GM21825 (cell line): ENCODE measurements at regions not wholly inside any gene's neighbourhood (a gene's known extent, or its start where the extent isn't known, plus 50 kb on each side); places are given as distances from the start of the nearest gene placed in this dataset.
"Not testable (repeated sequence)": the region's sequence is repeated elsewhere in the genome, so short reads cannot be mapped to it uniquely, and the experiment has no call there.

Experiments used
- ATAC-seq: cut with Tn5 transposase; IDR thresholded peaks from one replicate; pipeline ENCODE4 v1.9.1; 2021; ENCODE audit warnings: mild to moderate bottlenecking, moderate library complexity; ENCODE audit not compliant: unreplicated experiment

DNA sequence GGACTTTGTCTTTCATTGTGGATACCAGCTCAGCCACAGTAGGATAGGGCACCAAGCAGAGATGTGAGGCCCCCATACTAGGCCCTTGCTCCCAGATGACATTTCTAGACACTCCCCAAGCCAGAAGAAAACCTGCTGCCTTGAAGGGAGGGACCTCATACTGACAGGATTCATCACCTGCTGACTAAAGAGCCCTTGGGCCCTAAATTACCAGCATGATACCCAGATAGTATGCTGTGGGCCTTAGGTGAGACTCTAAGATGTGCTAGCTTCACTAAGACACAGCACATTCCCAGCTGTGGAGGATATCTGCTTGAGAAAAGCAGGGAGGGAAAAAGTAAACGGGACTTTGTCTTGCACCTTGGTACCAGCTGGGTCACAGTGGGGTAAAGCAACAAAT lies 324.0 kb downstream of the TBL1XR1 start:
- ATAC-seq = no peak

DNA sequence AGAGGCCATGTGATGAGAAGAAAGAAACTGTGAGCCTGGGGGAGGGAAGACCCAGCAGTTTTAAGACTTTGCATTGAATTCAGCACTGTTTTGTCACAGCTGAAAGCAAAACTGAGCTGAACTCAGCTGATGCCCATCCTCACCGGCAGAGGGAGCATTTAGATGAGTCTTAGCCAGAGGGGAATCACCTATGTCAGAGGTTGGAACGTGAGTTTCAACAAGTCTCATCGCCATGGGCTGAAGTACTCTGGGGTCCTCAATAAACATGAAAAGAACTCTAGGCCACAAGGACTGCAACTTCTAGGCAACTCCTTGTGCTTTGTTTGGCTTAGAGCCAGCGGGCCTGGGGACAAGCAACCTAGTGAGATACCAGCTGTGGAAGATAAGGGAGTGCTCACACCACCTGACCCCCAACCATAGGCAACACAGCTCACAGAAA lies 324.5 kb downstream of the TBL1XR1 start:
- peak; percentile 98 for ATAC-seq

DNA sequence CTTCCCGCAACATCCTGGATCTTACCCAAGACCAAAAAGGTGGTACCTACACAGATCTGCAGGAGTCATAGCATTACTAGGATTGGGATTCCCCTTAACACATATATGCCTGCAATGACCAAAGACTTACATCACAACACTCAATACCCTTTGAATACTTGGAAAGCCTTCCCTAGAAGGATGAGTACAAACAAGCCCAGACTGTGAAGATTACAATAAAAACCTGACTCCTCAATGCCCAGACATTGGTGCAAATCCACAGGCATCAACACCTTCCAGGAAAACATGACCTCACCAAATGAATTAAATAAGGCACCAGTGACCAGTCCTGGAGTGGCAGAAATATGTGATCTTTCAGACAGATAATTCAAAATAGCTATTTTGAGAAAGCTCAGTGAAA lies 326.8 kb downstream of the TBL1XR1 start:
- no peak for ATAC-seq

DNA sequence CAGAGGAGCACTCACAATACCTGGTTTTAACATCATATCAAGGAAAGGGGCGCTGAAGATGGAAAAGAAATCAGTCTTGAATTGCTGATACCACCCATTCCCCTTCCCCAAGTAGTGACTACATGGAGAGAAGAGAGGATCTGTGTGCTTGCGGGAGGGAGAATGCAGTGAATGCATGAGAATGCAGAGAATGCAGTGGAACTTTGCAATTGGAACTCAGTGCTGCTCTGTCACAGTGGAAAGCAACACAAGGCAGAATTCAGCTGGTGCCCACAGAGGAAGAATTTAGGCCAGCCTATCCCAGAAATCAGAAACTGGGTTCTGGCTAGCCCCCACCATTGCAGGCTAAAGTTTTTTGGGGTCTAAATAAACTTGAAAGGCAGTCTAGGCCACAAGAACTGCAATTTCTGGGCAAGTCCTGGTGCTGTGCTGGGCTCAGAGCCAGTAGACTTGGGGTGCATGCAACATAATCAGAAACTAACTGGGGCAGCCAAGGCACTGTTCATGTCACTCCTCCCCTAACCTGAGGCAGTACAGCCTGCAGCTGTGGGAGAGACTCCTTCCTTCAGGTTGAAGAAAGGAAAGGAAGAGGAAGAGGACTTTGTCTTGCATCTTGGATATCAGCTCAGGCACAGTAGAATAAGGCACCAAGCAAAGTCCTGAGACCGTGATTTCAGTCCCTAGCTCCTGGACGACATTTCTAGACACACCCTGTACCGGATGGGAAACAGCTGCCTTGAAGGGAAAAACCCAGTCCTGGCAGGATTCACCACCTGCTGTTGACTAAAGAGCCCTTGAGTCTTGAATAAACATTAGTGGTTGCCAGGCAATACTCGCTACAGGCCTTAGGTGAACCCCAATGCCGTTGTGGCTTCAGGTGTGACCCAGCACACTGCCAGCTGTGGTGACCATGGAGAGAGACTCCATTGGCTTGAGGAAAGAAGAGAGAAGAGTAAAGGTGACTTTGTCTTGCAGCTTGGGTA lies 329.3 kb downstream of the TBL1XR1 start:
- no peak for ATAC-seq

DNA sequence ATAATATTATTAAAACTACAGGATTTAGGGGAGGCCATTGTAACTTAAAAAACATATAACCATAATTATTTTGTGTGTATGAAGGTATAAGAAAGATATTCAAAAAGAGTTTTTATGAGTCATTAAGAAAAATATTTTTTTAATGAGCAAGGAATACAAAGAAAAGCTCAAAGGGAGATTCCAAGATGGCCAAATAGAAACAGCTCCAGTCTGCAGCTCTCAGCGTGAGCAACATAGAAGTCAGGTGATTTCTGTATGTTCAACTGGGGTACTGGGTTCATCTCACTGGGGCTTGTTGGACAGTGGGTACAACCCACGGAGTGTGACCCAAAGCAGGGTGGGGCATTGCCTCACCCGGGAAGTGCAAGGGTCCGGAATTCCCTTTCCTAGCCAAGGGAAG lies 336.1 kb downstream of the TBL1XR1 start:
- ATAC-seq = no peak

DNA sequence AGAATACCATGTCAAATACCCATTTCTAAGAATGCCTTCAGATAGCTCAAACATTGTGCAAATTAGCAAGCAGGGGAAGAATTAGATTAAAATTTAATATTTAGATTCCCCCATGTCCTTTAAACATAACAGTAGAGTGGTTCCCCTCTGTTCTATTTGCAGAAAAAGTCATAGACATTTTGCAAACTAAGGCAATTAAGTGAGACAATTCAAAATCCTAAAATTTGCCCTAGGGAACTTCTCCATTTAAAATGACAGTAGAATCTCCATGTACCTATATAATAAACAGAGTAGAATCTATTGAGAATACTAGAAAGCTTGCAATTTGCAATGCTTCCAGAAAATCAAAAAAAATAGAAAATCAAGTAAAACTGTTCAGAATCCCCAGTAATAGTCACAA lies 340.6 kb downstream of the TBL1XR1 start:
- ATAC-seq = no peak

DNA sequence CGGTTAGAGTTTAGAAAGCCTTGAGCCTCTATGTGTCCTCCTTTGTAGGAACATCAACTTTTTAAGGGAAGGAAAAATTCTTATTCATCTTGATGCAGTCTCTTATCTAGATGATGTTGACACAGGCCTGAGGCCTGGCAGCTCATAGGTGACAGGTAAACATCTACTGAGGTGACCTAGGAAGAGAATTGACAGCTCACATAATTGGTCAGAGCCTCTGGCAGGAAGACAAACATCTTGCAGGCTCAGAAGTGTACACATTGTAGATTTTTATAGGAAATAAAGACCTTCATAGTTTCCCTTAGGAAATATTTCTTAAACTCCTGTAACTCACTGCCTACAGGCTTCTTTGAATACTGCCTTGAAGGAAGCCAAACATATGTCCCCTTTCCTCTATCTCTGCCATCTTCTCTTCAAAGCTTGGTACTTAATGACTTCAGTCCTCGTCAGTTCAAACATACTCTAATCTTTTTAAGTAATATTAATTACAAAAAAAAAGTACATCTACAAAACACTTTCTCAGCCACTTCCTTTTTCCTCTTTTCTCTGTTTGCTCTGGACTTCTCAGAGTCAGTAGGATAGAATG lies 341.3 kb downstream of the TBL1XR1 start:
- ATAC-seq = no peak

DNA sequence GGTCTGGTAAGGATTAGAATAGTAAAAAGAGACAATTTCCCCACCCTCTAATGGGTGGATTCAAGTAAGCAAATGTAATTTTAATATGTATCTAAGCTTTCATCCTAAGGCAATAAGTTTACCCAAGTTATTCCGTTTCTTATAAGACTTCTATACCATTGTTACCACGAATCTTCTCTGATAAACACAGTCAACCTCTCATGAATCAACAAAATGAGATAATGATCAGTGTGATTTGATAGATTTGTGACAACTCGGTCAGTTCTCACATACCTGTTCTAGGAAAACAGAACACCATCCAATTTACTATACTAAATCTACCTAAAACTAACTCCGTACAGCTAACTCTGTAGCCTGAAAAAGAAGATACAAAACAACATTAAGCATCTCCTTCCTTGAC lies 342.1 kb downstream of the TBL1XR1 start:
- ATAC-seq = no peak

DNA sequence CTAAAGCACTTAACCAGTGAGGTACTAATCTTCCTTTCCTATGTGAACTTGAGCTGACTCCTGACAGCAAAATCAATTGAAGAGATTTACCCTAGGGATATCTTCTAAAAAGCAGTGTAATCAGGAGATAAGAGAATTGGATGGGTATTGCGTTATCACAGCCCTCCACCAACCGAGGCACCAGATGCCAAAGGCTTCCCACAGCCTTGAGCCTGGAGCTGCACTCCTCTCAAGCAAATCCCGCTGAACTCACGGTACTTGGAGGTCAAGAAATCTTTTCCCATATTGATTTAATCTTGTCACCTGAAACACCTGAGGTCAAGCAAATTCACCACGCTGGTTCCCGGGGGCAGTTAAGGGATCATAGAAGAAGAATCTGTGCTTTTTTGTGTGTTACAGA lies 346.8 kb downstream of the TBL1XR1 start:
- no peak for ATAC-seq

DNA sequence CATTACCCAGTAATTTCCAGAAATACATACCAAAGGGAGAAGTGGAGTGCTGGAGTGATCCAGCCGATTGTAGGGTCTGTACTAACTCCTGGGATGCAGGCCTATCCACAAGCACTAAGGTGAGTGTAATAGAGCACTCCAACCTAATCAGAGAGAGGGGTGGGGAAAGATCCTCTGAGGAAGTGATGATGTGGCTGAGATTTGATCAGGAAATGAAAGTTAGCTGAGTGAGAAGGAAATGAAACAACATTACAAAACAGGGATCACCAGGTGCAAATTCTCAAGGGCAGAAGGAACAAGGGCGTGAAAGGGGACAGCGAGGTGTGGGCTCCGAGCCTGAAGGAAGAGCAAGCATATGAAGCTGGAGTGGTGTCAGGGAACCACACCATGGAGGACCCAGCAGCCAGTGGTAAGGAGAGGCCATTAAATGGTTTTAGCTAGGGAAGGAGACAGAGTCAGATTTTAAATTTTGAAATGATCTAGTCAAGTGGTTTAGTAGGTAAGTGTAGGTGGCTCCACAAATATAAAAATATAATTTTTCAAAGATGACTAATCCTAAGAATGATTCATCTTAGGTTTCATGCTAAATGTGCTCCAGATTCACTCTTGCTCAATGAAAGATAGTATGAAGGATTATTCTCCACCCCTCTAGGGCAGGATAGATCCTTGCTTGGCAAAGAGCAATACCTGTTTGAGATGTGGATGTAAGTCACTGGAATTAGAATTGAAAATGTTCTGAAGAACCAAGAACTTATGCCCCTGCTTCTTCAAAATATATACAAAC lies 348.7 kb downstream of the TBL1XR1 start:
- no peak for ATAC-seq

DNA sequence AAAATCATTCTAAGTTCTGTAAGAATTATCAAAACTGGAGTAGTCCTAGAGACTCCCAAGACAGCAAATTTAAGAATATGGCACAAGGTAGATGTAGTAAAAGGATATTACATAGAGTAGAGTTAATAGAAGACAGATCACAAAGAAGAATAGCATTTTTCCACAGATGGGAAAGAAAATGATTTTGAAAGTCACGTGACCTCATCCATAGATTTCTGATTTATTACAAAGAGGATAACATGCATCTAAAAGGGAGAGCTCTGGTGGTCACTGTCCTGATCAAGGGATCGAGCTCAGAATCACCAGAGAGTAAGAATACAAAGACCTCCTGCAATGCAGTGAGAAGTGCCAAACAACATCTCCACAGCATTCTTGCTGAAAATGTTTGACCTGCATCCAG lies 354.4 kb downstream of the TBL1XR1 start:
- ATAC-seq = no peak

DNA sequence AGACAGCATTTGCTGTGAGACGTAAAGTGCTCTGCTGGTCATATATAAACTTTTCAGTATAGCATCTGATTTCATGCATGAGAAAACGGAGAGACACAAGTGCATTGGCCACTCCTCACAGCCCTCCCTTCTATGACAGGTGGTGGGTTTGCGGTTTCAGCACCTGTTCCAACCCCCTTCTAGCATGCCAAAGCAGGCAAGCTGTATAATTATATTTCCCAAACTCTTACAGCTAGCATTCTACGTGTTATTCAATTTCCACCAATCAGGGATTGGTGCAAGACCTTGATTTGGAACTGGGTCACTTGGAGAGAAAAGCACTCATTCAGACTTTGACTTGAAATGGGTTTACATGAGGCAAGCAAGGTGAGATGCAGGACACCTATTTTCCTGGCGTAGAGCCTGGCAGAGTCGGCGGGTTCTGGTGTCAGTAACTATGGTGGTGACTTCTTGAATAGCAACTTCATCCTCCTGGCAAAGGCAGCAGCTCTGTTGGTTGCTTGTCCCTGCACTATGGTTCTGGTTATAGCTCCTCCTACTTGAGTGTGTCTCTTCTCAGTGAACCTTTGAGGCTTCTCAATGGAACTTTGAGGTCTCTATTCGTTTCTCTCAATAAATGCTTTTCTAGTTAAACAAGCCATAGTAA lies 356.5 kb downstream of the TBL1XR1 start:
- ATAC-seq = no peak

DNA sequence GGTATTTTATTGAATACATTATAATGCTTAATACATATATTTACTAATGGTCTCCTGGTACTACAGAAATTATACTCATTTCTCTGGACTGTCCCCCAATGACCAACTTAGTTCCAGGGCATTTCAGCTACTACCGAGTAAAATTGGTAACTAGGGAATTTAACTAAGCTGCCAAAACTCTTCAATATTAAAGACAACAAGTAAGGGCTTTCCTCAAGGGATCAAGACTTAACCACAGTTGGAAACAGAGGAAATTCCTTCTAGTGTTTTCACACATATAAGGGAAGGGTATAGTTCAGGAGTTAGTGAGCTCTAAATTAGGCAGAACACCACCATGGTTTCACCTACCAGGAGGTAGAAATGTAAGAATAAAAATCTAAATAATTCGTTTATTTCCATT lies 357.4 kb downstream of the TBL1XR1 start:
- no peak for ATAC-seq

DNA sequence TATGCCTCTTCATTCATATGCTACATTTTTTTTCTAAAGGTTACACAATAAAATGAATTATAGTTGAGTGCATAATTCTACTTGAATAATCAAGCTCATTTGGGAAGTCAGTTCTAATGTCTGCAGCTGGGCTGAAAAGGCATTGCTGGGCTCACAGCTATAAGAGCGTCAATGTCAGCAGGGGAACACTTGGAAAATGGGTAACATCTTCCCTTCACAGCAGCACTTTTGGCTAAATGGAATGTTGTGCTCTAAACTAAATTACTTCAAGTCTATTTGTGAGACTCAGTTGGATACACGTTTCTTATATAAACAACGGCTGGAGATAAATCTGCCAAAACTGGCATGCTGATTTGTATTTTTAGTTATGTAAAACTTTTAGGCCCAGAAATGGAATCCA lies 357.8 kb downstream of the TBL1XR1 start:
- ATAC-seq = no peak

DNA sequence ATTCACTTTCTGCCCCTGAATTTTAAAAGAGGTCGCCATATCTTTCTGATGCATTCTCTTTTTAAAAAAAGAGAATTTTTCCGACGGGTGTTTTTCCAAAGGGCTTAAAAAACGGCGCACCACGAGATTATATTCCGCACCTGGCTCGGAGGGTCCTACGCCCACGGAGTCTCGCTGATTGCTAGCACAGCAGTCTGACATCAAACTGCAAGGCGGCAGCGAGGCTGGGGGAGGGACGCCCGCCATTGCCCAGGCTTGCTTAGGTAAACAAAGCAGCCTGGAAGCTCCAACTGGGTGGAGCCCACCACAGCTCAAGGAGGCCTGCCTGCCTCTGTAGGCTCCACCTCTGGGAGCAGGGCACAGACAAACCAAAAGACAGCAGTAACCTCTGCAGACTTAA lies 370.0 kb downstream of the TBL1XR1 start:
- ATAC-seq = not testable (repeated sequence)

DNA sequence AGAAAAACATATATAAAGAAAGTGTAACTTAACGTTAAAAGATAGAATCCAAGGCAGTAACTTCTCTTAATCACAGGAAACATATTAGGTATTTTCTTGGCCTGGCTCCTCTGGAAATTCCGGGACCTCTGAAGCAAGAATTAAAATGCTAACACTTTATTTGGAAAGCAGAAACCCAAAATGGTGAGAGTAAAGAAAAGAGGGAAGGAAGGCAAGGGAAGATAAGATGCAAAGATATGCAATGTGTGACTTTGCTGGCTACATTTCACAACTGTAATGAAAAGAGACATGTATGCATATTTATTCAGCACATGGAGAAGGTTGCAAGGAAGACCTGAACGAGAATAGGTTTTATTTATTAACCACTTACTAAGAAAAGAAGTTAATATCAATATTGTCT lies 372.5 kb downstream of the TBL1XR1 start:
- no peak for ATAC-seq

DNA sequence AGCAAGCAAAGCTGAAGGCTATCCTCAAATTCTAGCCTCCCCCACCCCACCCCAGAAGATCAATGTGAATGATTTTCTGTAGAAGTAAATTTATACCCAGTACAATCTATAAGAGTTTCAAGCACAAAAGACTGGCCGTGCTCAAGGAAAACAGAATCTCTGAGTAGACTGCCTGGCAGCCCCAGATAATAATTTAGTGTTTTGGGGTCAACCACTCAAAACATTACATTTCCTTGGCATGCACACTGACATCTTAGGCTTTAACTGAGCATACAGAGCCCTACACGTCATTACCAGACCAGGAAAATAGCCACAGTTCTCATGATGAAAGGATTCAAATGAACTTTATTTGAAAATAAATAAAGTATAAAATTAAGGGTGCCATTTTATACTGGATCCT lies 376.5 kb downstream of the TBL1XR1 start:
- ATAC-seq = no peak

DNA sequence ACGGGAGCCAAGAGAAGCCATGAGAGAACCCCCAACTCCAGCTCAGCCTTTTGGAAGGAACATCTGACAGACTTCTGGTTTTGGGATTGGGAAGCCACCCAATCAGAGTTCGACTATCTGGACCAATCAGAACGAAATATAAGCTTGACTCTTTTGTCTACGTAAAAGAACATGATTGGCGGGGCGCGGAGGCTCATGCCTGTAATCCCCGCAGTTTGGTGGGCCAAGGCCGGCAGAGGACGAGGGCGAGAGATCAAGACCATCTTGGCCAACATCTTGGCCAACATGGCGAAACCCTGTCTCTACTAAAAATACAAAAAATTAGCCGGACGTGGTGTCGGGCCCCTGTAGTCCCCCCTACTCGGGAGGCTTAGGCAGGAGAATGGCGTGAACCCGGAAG lies 380.3 kb downstream of the TBL1XR1 start:
- ATAC-seq = no peak

DNA sequence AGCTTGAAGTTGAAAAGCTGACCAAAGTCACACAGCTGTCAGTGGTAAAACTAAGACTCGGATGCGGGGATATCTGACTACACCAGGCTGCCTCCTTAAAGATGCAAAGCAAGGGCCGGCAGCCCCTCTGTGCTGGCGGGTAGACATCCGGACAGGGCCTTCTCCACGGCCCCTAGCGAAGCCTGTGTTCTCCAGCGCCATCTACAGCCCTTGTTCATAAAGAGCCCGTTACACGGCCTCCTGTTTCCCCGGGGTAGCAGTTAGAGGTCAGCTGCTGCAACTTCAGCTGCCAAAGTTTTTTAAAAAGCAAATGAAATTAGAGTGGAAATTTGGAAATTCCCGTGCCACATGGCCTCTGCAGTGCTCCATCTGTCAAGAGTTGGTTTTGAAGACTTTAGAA lies 383.0 kb downstream of the TBL1XR1 start:
- ATAC-seq = peak; percentile 94

DNA sequence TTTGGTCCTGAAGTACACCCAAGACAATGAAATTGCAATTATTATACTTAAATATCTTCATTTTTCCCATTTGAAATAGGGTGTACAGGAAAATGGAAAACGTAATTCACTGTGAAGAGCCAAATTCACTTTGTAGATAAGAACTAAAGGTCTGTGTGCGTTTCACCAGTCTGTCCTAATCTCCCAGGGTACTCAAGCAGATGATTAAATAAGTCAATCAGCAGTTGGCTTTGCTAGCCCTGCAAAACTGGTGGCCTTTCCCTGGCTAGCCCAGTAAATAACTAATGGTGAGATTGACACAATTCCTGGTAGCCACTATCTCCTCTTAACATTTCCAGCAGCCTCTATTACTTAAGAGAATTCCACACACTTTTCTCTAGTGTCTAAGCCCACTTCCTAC lies 389.3 kb downstream of the TBL1XR1 start:
- ATAC-seq = no peak

DNA sequence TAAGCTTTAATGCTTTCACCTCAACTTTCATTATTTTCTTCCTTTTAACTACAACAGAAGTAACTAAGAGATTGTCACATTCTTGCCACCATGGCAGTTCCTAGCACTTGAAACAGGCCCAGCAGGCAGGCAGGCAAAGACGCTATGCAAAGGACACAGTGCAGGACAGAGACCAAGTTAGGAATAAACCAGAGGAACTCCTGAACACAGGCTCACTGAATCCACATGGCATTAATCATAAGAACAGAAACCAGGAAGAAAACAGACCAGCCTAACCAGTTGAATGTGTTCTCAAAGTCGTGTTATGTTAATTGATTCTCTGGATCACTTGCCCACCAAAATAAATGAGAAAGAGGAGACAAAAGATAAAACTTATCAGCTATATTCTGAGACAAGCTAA lies 397.6 kb downstream of the TBL1XR1 start:
- ATAC-seq = no peak
